WTC11 (cell line): ENCODE measurements at regions not wholly inside any gene's neighbourhood (a gene's known extent, or its start where the extent isn't known, plus 50 kb on each side); places are given as distances from the start of the nearest gene placed in this dataset.

Source experiments
- ATAC-seq: fragments of 200-7000 bp; cut with Tn5 transposase; 2 replicates; pipeline ENCODE4 v1.10.0; 2021; ENCODE audit warnings: mild to moderate bottlenecking, moderate library complexity
- CTCF ChIA-PET: fragments of 300-600 bp; sonication (Branson Sonifier 250); formaldehyde crosslinking; loops from one replicate; lab custom pipeline; 2021; ENCODE audit warnings: antibody characterized with exemption; lab: Charles Lee
- POLR2A ChIA-PET: fragments of 350-600 bp; sonication (Branson Sonifier 250); formaldehyde crosslinking; loops from one replicate; lab custom pipeline; 2021; ENCODE audit warnings: antibody characterized with exemption; lab: Charles Lee
- DNase-seq: peaks from one replicate; pipeline ENCODE4 v3.0.0; 2021; ENCODE audit warnings: low spot score
- H3K27ac Mint-ChIP-seq: 2 replicates; pipeline ENCODE4 v1.8.0; 2021; ENCODE audit warnings: mixed read lengths
- H3K27me3 Mint-ChIP-seq: 2 replicates; pipeline ENCODE4 v1.8.0; 2021; ENCODE audit warnings: low read depth, mild to moderate bottlenecking, moderate library complexity, mixed read lengths
- H3K36me3 Mint-ChIP-seq: 2 replicates; pipeline ENCODE4 v1.8.0; 2021; ENCODE audit warnings: mixed read lengths
- H3K4me1 Mint-ChIP-seq: 2 replicates; pipeline ENCODE4 v1.8.0; 2022; ENCODE audit warnings: mixed read lengths
- H3K4me3 Mint-ChIP-seq: 2 replicates; pipeline ENCODE4 v1.8.0; 2021; ENCODE audit warnings: mild to moderate bottlenecking, moderate library complexity, mixed read lengths
- H3K9me3 Mint-ChIP-seq: 2 replicates; pipeline ENCODE4 v1.8.0; 2021; ENCODE audit warnings: mixed read lengths
- CBFB ChIP-seq: sonication (generic); formaldehyde crosslinking; IDR thresholded peaks from 2 replicates; pipeline ENCODE4 v1.8.1; 2022; ENCODE audit warnings: mild to moderate bottlenecking, low read depth, missing genetic modification reagents
- CREM ChIP-seq: sonication (generic); formaldehyde crosslinking; IDR thresholded peaks from 2 replicates; pipeline ENCODE4 v1.8.1; 2022; ENCODE audit warnings: mild to moderate bottlenecking, missing genetic modification reagents, moderate library complexity
- FOXJ3 ChIP-seq: sonication (generic); formaldehyde crosslinking; IDR thresholded peaks from 2 replicates; pipeline ENCODE4 v1.9.0; 2021; ENCODE audit warnings: missing genetic modification reagents, mild to moderate bottlenecking, borderline replicate concordance
- FOXK1 ChIP-seq: sonication (generic); formaldehyde crosslinking; IDR thresholded peaks from 2 replicates; pipeline ENCODE4 v1.8.0; 2022; ENCODE audit warnings: mild to moderate bottlenecking, moderate library complexity, missing genetic modification reagents
- FOXP1 ChIP-seq: sonication (generic); formaldehyde crosslinking; IDR thresholded peaks from 2 replicates; pipeline ENCODE4 v1.8.0; 2022; ENCODE audit warnings: missing genetic modification reagents, mild to moderate bottlenecking, moderate library complexity, borderline replicate concordance
- GABPB1 ChIP-seq: sonication (generic); formaldehyde crosslinking; IDR thresholded peaks from 2 replicates; pipeline ENCODE4 v1.8.1; 2023; ENCODE audit warnings: mild to moderate bottlenecking, missing genetic modification reagents
- GRHL2 ChIP-seq: fragments of 250-450 bp; sonication (Bioruptor Pico); IDR thresholded peaks from 2 replicates; pipeline ENCODE4 v1.8.0; 2022; ENCODE audit warnings: mild to moderate bottlenecking, moderate library complexity; ENCODE audit not compliant: insufficient replicate concordance, severe bottlenecking
- JAZF1 ChIP-seq: fragments of 250-450 bp; sonication (Bioruptor Pico); IDR thresholded peaks from 2 replicates; pipeline ENCODE4 v1.9.0; 2021; ENCODE audit warnings: moderate library complexity, mild to moderate bottlenecking, inconsistent platforms
- KAT7 ChIP-seq: sonication (generic); formaldehyde crosslinking; IDR thresholded peaks from 2 replicates; pipeline ENCODE4 v1.8.1; 2023; ENCODE audit warnings: missing genetic modification reagents, mild to moderate bottlenecking, borderline replicate concordance
- MYBL2 ChIP-seq: sonication (generic); formaldehyde crosslinking; IDR thresholded peaks from 2 replicates; pipeline ENCODE4 v1.8.1; 2023; ENCODE audit warnings: mild to moderate bottlenecking, moderate library complexity, missing genetic modification reagents
- NR3C1 ChIP-seq: sonication (generic); formaldehyde crosslinking; conservative IDR thresholded peaks from 2 replicates; pipeline ENCODE4 v1.8.1; 2023; ENCODE audit warnings: low read depth, mild to moderate bottlenecking, missing genetic modification reagents
- TEAD4 ChIP-seq: sonication (generic); formaldehyde crosslinking; IDR thresholded peaks from 2 replicates; pipeline ENCODE4 v1.8.0; 2022; ENCODE audit warnings: mild to moderate bottlenecking, missing genetic modification reagents
- TP53 ChIP-seq: sonication (generic); formaldehyde crosslinking; IDR thresholded peaks from 2 replicates; pipeline ENCODE4 v1.8.1; 2023; ENCODE audit warnings: mild to moderate bottlenecking, missing genetic modification reagents
- ZNF263 ChIP-seq: sonication (generic); formaldehyde crosslinking; IDR thresholded peaks from 2 replicates; pipeline ENCODE4 v1.8.1; 2022; ENCODE audit warnings: low read depth, mild to moderate bottlenecking, moderate library complexity, missing genetic modification reagents
- ZNF317 ChIP-seq: sonication (generic); formaldehyde crosslinking; IDR thresholded peaks from 2 replicates; pipeline ENCODE4 v1.8.1; 2023; ENCODE audit warnings: low read depth, mild to moderate bottlenecking, moderate library complexity, missing genetic modification reagents, borderline replicate concordance
- TF ChIP-seq, protein P1 (sequence below): fragments of 250-450 bp; sonication (Bioruptor Pico); IDR thresholded peaks from 2 replicates; pipeline ENCODE4 v1.9.0; 2021; ENCODE audit warnings: mild to moderate bottlenecking
- TF ChIP-seq, protein P2 (sequence below): sonication (generic); formaldehyde crosslinking; IDR thresholded peaks from 2 replicates; pipeline ENCODE4 v1.8.0; 2022; ENCODE audit warnings: mild to moderate bottlenecking, missing genetic modification reagents
- TF ChIP-seq, protein P3 (sequence below): sonication (generic); formaldehyde crosslinking; IDR thresholded peaks from 2 replicates; pipeline ENCODE4 v1.8.1; 2022; ENCODE audit warnings: mild to moderate bottlenecking, missing genetic modification reagents, moderate library complexity, borderline replicate concordance
- TF ChIP-seq, protein P4 (sequence below): sonication (generic); formaldehyde crosslinking; IDR thresholded peaks from 2 replicates; pipeline ENCODE4 v1.8.1; 2023; ENCODE audit warnings: mild to moderate bottlenecking, missing genetic modification reagents
- TF ChIP-seq, protein P5 (sequence below): sonication (generic); formaldehyde crosslinking; IDR thresholded peaks from 2 replicates; pipeline ENCODE4 v1.8.0; 2022; ENCODE audit warnings: missing genetic modification reagents

DNA sequence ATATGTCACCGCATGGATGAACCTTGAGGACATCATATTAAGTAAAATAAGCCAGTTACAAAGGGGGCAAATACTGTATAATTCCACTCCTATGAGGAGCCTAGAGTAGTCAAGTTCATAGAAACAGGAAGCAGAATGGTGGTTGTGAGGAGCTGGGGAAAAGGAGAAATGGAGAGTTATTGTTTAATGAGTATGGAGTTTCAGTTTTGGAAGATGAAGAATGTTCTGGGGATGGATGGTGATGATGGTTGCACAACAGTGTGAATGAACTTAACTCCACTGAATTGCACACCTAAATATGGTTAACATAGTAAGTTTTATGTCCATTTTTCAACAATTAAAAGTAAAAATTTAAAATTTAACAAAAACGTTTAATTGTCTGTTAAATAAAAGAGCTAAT lies 220.9 kb upstream of the JUN start:
- Mint-ChIP-seq H3K9me3 (no peaks in the 10 kb centered on the region), H3K27ac (no peak overlapping the region), H3K27me3 (no peaks in the 10 kb centered on the region), H3K4me1 (peaks cover 15% of the 10 kb centered on the region), H3K36me3 (no peaks in the 10 kb centered on the region), H3K4me3 (no peak overlapping the region)
- no peak for TF ChIP-seq JAZF1 (CRISPR knock-in tag)
- TF ChIP-seq, protein P1, sequence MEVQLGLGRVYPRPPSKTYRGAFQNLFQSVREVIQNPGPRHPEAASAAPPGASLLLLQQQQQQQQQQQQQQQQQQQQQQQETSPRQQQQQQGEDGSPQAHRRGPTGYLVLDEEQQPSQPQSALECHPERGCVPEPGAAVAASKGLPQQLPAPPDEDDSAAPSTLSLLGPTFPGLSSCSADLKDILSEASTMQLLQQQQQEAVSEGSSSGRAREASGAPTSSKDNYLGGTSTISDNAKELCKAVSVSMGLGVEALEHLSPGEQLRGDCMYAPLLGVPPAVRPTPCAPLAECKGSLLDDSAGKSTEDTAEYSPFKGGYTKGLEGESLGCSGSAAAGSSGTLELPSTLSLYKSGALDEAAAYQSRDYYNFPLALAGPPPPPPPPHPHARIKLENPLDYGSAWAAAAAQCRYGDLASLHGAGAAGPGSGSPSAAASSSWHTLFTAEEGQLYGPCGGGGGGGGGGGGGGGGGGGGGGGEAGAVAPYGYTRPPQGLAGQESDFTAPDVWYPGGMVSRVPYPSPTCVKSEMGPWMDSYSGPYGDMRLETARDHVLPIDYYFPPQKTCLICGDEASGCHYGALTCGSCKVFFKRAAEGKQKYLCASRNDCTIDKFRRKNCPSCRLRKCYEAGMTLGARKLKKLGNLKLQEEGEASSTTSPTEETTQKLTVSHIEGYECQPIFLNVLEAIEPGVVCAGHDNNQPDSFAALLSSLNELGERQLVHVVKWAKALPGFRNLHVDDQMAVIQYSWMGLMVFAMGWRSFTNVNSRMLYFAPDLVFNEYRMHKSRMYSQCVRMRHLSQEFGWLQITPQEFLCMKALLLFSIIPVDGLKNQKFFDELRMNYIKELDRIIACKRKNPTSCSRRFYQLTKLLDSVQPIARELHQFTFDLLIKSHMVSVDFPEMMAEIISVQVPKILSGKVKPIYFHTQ (CRISPR knock-in tag) = no peak
- ATAC-seq = no peak
- DNase-seq = no peak
- POLR2A ChIA-PET = no interaction called here
- CTCF ChIA-PET = no interaction called here

DNA sequence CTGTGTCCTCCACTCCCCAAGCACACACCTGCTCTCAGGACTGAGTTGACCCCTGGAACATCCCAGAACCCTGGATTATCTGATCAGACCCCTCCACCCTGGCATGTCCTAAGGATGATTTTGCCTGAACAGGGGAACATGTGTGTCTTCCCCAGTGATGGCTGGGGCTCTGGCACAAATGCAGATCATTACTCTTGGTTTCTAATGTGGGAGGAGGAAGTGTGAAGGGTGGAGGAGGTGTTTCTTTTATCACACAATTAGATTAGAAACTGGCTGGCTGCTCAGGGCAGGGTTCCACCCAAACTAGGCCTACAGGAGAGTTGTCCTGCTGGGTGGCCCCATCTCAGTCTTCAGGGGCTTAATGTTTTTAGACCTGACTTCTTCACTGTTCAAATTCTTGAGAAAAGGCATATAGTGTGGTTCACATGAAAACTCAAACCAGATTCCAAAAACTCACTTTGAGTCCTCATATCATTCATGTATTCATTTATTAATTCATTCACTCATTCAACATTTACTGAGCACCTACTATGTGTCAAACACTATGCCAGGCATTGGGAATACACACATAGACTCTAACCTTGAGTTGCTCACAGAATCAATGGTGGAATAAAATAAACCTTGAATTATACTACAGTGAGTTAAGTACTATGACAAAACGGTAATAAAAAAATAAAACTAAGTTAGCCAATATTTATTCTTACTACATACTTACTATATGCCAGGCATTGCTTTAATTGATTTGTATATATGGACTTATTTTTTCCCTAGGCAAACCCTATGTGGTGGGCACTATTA lies 221.8 kb upstream of the JUN start:
- no peaks in the 10 kb centered on the region for H3K36me3 Mint-ChIP-seq
- peaks cover 15% of the 10 kb centered on the region for H3K4me1 Mint-ChIP-seq
- H3K4me3 Mint-ChIP-seq = no peak overlapping the region
- ChIA-PET POLR2A (no interaction called here), CTCF (no interaction called here)
- no peaks in the 10 kb centered on the region for H3K27me3 Mint-ChIP-seq
- H3K9me3 Mint-ChIP-seq = no peaks in the 10 kb centered on the region
- TF ChIP-seq, protein P2, sequence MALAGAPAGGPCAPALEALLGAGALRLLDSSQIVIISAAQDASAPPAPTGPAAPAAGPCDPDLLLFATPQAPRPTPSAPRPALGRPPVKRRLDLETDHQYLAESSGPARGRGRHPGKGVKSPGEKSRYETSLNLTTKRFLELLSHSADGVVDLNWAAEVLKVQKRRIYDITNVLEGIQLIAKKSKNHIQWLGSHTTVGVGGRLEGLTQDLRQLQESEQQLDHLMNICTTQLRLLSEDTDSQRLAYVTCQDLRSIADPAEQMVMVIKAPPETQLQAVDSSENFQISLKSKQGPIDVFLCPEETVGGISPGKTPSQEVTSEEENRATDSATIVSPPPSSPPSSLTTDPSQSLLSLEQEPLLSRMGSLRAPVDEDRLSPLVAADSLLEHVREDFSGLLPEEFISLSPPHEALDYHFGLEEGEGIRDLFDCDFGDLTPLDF = no peak
- no peak for TF ChIP-seq CBFB (CRISPR knock-in tag)
- no peak for TF ChIP-seq GABPB1 (CRISPR knock-in tag)
- TF ChIP-seq JAZF1 (CRISPR knock-in tag) = no peak
- no peak for TF ChIP-seq FOXJ3 (CRISPR knock-in tag)
- no peak for TF ChIP-seq GRHL2 (CRISPR knock-in tag)
- no peak for TF ChIP-seq FOXK1 (CRISPR knock-in tag)
- TF ChIP-seq, protein P3, sequence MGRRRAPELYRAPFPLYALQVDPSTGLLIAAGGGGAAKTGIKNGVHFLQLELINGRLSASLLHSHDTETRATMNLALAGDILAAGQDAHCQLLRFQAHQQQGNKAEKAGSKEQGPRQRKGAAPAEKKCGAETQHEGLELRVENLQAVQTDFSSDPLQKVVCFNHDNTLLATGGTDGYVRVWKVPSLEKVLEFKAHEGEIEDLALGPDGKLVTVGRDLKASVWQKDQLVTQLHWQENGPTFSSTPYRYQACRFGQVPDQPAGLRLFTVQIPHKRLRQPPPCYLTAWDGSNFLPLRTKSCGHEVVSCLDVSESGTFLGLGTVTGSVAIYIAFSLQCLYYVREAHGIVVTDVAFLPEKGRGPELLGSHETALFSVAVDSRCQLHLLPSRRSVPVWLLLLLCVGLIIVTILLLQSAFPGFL = no peak
- TF ChIP-seq TEAD4 (CRISPR knock-in tag) = no peak
- no peak for TF ChIP-seq ZNF317 (CRISPR knock-in tag)
- TF ChIP-seq KAT7 (CRISPR knock-in tag) = no peak
- TF ChIP-seq FOXP1 (CRISPR knock-in tag) = no peak
- TF ChIP-seq, protein P4, sequence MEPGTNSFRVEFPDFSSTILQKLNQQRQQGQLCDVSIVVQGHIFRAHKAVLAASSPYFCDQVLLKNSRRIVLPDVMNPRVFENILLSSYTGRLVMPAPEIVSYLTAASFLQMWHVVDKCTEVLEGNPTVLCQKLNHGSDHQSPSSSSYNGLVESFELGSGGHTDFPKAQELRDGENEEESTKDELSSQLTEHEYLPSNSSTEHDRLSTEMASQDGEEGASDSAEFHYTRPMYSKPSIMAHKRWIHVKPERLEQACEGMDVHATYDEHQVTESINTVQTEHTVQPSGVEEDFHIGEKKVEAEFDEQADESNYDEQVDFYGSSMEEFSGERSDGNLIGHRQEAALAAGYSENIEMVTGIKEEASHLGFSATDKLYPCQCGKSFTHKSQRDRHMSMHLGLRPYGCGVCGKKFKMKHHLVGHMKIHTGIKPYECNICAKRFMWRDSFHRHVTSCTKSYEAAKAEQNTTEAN (CRISPR knock-in tag) = no peak
- TF ChIP-seq NR3C1 (CRISPR knock-in tag) = no peak
- TF ChIP-seq MYBL2 (CRISPR knock-in tag) = no peak
- TF ChIP-seq ZNF263 (CRISPR knock-in tag) = no peak
- no peak for TF ChIP-seq CREM (CRISPR knock-in tag)
- no peak for TF ChIP-seq TP53 (CRISPR knock-in tag)
- TF ChIP-seq, protein P5, sequence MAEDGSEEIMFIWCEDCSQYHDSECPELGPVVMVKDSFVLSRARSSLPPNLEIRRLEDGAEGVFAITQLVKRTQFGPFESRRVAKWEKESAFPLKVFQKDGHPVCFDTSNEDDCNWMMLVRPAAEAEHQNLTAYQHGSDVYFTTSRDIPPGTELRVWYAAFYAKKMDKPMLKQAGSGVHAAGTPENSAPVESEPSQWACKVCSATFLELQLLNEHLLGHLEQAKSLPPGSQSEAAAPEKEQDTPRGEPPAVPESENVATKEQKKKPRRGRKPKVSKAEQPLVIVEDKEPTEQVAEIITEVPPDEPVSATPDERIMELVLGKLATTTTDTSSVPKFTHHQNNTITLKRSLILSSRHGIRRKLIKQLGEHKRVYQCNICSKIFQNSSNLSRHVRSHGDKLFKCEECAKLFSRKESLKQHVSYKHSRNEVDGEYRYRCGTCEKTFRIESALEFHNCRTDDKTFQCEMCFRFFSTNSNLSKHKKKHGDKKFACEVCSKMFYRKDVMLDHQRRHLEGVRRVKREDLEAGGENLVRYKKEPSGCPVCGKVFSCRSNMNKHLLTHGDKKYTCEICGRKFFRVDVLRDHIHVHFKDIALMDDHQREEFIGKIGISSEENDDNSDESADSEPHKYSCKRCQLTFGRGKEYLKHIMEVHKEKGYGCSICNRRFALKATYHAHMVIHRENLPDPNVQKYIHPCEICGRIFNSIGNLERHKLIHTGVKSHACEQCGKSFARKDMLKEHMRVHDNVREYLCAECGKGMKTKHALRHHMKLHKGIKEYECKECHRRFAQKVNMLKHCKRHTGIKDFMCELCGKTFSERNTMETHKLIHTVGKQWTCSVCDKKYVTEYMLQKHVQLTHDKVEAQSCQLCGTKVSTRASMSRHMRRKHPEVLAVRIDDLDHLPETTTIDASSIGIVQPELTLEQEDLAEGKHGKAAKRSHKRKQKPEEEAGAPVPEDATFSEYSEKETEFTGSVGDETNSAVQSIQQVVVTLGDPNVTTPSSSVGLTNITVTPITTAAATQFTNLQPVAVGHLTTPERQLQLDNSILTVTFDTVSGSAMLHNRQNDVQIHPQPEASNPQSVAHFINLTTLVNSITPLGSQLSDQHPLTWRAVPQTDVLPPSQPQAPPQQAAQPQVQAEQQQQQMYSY (CRISPR knock-in tag) = no peak
- TF ChIP-seq, all 79 proteins: peak for 0
- ATAC-seq (no peak), DNase-seq (no peak)
- H3K27ac Mint-ChIP-seq = no peak overlapping the region
